Esophagus muscularis mucosa (tissue), 3 donors: ENCODE measurements at regions not wholly inside any gene's neighbourhood (a gene's known extent, or its start where the extent isn't known, plus 50 kb on each side); places are given as distances from the start of the nearest gene placed in this dataset.
"Not testable (repeated sequence)": the region's sequence is repeated elsewhere in the genome, so short reads cannot be mapped to it uniquely, and the experiment has no call there.

ENCODE experiments used
- POLR2A ChIP-seq: fragments of 450-650 bp; IDR thresholded peaks from one replicate; pipeline ENCODE4 v1.6.1; 2017; ENCODE audit warnings: antibody characterized with exemption, moderate library complexity, mild to moderate bottlenecking, low read depth
- POLR2AphosphoS5 ChIP-seq, 2 donors: sonication (generic); formaldehyde crosslinking; IDR thresholded peaks; one replicate each; pipeline ENCODE4 v1.6.1; 2017; ENCODE audit warnings: antibody characterized with exemption in 2 of 2
- TF ChIP-seq, protein P1 (sequence below), 3 experiments: fragments of 200-600 bp in 2 of 3; fragments of 450-650 bp in 1 of 3; sonication (generic) in 2 of 3; IDR thresholded peaks; one replicate each; pipeline ENCODE4 v1.5.1; 2017 to 2019; ENCODE audit warnings: antibody characterized with exemption in 3 of 3, mild to moderate bottlenecking in 2 of 3, moderate library complexity in 1 of 3

DNA sequence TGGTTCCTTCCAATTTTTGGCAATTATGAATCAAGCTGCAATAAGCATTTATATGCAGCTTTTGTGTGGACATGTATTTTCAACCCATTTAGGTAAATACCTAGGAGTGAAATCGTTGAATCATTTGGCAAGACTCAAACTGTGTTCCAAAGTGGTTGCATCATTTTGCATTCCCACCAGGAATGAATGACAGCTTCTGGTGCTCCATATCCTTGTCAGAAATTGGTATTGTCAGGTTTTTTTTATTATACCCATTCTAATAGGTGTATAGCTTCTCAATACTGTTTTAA is 290.7 kb downstream of the CNTNAP3B start:
- TF ChIP-seq, protein P1, sequence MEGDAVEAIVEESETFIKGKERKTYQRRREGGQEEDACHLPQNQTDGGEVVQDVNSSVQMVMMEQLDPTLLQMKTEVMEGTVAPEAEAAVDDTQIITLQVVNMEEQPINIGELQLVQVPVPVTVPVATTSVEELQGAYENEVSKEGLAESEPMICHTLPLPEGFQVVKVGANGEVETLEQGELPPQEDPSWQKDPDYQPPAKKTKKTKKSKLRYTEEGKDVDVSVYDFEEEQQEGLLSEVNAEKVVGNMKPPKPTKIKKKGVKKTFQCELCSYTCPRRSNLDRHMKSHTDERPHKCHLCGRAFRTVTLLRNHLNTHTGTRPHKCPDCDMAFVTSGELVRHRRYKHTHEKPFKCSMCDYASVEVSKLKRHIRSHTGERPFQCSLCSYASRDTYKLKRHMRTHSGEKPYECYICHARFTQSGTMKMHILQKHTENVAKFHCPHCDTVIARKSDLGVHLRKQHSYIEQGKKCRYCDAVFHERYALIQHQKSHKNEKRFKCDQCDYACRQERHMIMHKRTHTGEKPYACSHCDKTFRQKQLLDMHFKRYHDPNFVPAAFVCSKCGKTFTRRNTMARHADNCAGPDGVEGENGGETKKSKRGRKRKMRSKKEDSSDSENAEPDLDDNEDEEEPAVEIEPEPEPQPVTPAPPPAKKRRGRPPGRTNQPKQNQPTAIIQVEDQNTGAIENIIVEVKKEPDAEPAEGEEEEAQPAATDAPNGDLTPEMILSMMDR (IDR thresholded peaks at IDR 0.05), result not testable (repeated sequence)
- not testable (repeated sequence) for TF ChIP-seq POLR2A; POLR2AphosphoS5 (IDR thresholded peaks at IDR 0.05)
